HT1080 (cell line): ENCODE measurements at regions not wholly inside any gene's neighbourhood (a gene's known extent, or its start where the extent isn't known, plus 50 kb on each side); places are given as distances from the start of the nearest gene placed in this dataset.

ENCODE experiments used
- DNase-seq: peaks from one replicate; pipeline ENCODE4 v3.0.0-alpha.2; 2015; ENCODE audit warnings: low read depth

DNA sequence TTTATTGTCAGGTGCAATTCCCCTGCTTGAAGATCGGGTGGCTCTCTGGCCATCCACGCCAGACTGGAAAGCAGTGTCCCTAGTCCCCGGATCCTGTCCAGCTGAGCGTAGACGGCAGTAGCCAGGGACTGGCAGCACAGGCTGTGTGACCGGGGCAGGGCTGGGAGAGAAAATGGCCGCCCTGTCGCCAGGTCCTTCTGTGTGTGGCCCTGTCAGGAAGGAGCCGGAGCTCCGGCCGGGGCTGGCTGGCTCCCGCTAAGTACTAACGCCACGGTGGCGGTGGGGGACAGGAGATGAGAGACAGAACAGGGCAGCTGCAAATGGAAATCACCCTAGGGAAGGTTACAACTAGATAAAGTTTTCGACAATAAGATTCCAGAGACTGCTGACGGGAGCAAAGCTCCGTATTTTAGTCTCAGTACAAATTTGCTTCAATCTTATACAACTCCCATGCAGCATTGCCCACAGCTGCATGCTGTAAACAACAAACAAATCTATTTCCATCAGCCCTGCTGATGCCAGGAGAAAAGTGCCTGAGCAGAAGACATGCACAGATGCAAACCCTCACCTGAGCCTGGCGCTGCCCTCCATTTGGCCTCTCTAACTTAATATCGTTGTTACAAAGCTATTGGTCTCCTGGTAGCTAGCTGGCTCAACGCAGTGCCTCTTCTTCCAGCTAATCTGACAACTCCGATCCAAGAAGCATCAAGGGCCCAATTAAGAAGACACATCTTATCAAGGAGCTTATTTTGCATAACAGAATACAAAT is 253.0 kb downstream of the TSHZ3 start:
- DNase-seq: no peak

- no peak for DNase-seq
Measured at GRCh38 chr19:31095100-31095804, 254.0 kb downstream of the TSHZ3 start.

DNA sequence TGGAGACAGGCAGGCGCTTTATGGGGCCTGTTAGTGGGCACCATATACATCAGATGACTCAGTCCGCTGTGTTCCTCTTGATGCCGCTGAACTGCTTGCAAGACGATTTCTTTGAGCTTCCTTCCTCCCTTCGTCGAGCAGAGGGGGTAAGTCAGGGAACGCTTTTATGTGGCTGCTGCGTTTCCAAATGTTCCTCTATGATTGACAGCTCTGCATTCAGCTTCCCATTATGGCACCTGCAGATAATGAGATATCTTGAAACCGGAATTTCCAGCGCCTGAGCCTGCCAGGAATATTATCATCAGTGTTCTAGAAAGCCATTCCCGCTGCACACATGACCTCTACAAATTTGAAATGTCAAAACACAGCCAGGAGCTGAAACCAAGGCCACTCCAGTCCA is 257.0 kb downstream of the TSHZ3 start:
- no peak for DNase-seq

DNA sequence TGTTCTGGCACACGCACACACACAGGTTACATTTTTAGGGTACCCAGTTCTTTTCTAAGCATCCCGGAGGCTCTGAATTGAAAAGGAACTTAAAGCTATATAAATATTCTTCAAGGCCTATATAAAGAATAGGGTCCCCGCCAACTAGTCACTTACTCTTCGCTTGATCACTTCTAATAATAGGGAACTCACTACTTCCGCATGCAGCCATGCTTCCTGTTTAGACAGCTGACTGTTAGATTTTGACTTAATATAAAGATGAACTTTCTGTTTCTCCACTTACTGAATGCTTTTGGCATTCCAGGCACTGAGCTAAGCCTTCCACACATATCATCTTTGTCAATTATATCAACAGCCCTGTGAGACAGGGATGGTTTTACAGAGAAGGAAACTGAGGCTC is 259.6 kb downstream of the TSHZ3 start:
- no peak for DNase-seq

GRCh38 chr19:31085125-31085524 is 264.1 kb downstream of the TSHZ3 start:
- DNase-seq: no peak

DNA sequence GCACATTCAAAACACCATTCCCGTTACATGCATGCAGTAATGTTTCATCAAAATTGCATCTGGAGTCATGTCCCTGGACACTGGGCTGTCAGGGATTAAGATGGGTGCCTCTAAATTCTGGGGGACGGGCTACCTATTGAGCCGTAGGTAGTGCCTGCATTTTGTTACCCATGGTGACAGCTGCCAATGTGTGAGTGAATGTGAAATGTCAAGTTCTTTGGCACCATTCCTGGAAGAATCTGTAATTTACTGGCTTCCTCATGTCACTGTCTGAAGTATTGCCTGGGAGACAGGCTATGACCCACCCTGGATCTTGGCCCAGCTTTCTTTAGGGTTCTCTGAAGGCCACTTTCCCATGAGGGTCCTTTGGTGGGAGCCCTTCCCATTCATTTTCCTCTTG is 266.1 kb downstream of the TSHZ3 start:
- no peak for DNase-seq

DNA sequence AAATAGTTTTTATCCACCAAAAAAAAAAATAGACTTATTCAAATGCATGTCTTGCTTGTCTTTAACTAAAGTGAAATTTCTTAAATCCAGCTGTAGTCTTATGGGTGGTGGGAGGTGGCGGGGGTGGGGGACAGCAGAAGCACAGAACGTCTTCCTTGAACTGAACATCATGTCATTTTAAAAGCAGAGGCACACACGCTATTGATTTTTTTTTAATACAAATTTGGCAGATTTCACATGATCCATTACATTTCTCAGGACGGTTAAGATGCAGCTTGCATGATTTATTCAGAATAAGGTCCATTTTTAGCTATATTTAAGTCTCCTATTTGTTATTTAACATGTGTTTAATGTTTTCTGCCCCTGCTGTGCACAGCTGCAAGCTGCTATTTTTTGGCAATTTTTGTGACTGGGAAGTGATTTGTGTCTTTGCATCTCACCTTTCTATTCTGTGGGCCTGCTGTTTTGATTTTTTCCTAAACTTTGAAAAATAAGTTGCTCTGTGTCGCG is 274.0 kb downstream of the TSHZ3 start:
- DNase-seq: no peak

DNA sequence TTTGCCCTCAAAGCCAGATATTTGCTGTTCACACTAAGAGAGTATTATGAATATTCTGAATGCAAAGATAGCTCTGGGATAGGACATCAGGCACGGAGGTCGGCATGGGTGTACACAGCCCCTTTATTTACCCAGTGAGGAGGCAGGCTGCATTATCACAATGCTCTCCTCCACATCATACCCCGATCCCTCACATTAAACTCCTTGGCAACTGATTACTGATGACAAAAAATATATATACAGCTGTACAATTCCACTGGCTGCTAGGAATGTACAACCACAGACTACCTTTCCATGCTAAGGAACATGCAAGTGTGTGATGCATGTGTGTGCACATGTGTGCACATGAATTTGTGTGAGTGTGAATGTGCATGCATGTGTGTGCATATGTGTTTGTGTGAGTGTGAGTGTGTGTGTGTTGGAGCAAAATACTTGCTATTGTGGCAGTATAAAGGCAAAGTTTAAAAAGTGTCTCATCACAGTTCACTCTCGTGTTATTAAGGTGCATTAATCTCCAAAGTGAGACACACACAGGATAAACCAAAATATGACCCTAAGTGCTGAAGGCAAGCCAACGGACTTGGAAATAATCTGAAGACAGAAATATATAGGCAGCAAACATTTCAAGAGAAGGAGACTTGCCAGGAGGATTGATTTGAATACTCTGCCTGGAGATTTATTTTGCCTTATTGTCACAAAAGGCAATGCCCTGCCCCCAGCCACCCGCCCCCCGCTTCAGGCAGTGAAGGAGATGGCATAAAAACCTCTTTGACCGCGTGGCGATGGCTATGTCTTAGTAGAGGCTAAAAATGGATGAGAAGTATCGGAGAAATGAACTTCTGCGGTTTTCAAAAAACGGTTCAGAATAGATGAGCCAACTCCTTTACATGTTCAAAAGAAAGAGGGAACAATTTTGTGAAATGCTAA is 274.8 kb downstream of the TSHZ3 start:
- no peak for DNase-seq

DNA sequence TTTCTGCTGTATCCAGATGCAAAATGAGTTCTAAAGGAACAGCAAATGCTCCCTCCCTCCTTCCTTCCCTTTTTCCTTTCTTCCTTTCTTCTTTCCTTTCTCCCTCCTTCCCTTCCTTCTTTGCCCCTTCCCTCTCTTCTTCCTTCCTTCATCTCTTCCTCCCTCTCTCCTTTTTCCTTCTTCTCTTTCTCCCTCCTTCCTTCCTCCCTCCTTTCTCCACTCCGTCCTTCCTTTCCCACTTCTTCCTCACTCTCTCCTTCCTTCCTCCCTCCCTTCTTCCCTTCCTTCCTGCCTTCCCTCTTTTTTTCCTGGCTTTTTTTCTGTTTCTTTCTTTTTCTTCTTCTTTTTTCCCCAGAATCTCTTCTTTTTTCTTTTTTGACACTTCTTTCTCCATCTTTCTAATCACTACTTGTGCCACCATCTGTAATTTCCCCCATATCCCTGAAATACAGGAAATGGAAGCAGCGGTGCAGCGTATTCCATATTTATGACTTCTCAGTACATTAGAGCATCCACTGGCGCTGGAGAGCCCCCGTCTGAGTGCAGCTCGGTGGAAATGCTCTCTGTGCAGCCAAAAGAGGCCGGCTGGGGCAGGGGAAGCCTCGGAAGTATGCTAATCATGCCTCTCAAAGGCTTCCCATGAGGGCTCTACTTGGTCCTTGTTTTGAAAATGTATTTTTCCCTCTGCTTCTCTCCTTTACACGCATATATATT is 275.6 kb downstream of the TSHZ3 start:
- DNase-seq: no peak

DNA sequence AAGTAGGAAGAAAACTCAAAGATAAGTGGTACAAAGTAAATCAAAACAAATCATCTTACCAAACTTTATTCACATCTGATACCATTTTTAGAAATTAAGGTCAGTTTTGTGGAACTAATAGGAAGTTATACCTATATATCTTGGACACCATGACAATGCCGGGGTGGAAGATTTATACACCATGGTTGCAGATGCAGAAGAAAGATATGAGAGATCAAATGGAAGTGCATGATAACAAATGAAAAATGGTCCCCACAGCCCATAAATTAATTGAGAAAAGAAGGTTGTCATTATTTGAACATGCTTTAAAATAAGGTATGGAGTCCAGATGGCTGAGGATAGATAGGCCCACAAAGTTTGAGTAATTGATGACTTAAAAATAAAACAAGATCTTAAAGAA is 276.8 kb downstream of the TSHZ3 start:
- no peak for DNase-seq

GRCh38 chr19:31071136-31071855 is 277.9 kb downstream of the TSHZ3 start:
- DNase-seq: no peak

DNA sequence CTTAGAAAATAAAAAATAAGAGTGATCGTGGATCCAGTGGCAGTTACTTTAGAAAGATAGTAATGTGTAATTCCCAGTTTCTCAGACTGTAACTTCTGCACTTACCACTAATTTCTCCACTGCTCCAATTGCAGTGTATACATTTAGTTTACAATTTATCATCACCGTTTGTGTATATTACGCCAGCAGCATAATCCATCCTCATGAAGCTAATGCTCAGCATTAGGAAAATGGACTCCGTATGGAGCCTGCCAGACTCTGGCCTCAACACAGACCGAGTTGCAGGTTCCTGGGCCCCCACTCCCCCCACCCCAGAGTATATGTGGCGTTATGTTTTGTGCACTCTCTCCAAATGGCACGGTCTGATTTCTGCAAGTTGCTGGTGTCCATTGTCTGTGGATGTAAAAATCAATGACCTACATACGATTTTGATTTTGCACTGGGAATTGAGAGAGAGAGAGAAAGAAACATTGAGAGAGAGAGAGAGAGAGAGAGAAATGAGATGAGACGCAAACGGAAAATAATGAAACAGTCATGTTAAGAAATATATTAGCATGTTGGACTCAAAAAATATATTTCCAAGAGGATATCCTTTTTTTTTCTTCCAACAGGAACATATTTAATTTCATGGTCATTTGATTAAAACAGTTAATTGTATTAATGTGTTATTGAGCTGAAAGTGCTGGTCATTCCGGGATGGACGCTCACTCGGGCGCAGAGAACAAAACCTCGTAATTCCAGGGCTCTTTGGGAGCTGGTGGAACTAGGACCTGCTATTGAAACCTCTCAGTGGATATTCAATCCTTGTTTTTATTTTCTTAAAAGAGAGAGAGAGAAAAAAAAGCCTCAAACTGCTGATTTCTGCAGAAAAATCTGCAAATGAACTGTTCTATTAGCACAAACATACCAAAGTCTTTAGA is 278.8 kb downstream of the TSHZ3 start:
- DNase-seq: no peak

DNA sequence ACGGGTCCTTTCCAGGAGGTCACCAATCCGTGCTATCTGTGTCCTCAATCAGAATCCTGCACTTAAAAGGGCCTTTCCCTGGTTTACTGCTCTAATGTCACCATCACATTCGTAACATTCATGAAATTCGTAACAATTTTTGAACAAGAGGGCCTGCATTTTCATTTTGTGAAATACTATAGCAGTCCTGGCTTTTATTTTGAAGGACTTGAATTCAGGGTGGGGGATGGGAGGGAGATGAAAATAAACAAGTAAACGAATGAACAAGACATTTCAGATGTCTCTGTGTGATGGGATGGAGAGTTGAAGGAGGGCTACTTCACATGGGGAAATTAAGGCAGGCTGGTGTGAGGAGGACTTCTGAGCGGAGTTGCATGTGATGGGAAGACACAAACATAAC is 281.0 kb downstream of the TSHZ3 start:
- DNase-seq: no peak

GRCh38 chr19:31066385-31066784 is 282.9 kb downstream of the TSHZ3 start:
- peak; percentile 87 for DNase-seq

DNA sequence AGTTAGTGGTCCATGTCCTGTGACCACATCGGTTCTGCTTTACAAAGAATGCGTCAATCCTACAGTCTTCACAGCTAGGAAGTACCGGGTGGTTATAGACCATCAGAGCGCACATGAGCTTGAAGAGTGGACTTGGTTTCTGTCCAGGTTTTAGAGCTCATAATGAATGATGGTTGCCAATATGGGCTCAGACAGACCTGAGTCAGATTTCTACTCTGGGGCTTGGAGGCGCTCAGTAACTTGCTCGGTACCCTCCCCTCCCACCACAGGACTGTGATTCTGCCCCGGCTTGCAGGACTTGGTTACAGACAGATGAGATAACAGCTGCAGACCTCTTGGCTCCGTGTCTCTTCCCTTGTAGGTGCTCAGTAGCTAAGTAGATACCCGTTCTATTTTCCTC is 284.7 kb downstream of the TSHZ3 start:
- DNase-seq: no peak

DNA sequence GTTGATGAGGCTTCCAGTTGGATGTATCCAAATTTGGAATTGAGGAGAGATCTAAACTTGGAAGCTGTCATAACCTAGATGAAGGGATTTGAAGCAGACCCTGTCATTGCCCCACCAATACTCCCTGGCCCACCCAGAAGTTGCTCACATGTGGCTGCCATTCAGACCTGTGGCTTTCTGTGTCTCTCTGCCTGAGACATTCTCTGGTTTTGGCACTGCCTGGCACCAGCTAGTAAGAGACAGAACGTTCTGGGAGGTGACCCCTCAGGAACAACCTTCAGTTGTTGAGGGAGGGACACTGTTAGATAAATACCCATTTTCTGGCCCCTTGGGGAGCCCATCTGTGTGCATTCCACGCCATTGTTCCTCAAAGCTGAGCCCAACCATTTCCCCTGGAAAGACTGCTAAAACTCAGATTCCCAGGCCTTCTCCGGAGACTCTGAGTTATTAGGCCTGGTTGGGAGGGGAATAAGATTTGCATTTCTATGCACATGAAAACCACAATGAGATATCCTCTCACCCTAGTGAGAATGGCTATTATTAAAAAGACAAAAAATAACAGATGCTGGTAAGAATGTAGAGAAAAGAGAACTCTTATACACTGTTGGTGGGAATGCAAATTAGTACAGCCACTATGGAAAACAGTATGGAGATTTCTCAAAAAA is 290.4 kb downstream of the TSHZ3 start:
- no peak for DNase-seq

GRCh38 chr19:31057476-31057875 is 291.8 kb downstream of the TSHZ3 start:
- no peak for DNase-seq

DNA sequence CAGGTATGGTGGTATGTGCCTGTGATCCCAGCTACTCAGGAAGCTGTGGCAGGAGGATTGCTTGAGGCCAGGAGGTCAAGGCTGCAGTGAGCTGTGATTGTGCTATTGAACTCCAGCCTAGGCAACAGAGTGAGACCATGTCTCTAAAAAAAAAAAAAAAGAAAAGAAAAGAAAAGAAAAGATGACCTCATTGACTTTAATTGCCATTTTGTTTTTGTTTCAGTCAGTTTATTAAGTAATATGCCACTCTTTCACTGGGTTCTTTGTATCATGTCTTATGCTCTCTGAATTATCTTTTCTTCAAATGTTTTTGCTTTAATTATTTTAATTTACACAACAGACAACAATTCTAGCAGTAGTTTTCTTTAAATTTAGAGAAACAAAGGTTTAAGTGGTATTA is 293.8 kb downstream of the TSHZ3 start:
- DNase-seq: no peak

DNA sequence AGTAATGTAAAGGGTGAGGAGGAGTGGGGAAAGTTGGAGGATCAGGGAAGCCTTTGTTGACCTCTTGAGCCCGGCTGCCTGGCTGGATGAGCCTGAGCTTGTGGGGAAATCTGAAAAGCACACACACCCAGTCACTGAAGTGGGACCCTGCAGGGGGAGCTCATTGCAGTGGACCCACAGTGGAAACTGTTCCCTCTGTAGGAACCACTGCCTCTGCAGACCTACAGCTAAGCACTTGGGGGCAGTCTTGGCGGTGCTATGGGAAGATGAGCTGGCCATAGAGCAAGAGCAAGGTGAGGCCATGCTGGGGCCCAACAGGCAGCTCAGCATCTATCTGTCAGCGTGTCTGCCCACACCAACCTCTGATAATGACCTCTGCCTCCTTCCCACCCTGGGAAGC is 294.8 kb downstream of the TSHZ3 start:
- peak; percentile 65 for DNase-seq
